ENCODE measurements at regions not wholly inside any gene's neighbourhood (a gene's known extent, or its start where the extent isn't known, plus 50 kb on each side); places are given as distances from the start of the nearest gene placed in this dataset.

DNA sequence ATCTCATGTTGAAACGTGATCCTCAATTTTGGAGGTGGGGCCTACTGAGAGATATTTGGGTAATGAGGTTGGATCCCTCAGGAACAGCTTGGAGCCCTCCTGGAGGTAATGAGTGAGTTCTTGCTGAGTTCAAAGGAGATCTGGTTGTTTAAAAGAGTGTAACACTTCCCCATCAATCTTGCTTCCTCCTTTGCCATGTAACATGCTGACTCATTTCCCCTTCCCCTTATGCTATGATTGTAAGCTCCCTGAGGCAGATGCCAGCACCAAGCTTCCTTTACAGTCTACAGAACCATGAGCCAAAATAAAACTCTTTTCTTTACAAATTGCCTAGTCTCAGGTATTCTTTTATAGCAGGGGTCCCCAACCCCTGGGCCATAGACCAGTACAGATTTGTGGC lies 352.3 kb downstream of the SLCO4C1 start:
- H3K4me3 ChIP-seq (ENCODE audit: low read depth, low read length) = no peak overlapping the region
- 58% methylated on average over 1 of the region's 1 CpG for WGBS
- no peak for DNase-seq (ENCODE audit: extremely low spot score)
- no peaks in the 10 kb centered on the region for H3K36me3 ChIP-seq (ENCODE audit: insufficient read depth)
- H3K27ac ChIP-seq (ENCODE audit: low read depth) = no peak overlapping the region
- H3K4me1 ChIP-seq (ENCODE audit: insufficient read depth) = no peaks in the 10 kb centered on the region

DNA sequence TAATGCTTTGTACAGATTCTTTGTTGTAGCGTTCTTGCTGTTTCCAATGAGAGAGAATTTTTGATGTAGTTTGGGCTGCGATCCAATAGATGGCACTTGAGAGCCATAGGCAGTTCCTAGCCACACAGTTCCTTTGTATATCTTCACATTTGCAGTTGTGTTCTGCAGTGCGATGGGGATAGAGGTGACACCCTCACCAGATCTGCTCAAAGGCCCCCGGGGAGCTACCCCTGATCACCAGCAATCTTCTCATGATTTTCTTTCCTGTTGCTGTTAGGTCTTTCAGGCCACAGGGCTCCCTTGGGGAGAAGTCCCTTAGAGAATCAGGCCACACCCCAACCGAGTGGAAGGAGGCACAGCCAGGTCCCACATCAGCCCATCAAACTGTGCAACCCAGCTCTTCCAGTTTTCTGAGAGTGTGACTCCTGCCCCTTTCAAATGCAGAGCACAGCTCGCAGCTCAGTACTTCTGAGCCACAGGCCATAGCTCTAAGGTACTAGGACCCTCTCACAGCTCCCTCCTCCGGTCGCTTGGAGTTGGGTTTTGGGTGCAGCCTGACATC lies 353.7 kb downstream of the SLCO4C1 start:
- 48% methylated on average over 8 of the region's 8 CpGs for WGBS
- DNase-seq (ENCODE audit: extremely low spot score) = no peak
- Histone ChIP-seq H3K4me1 (ENCODE audit: insufficient read depth) (no peaks in the 10 kb centered on the region), H3K27ac (ENCODE audit: low read depth) (no peak overlapping the region), H3K4me3 (ENCODE audit: low read depth, low read length) (no peak overlapping the region), H3K36me3 (ENCODE audit: insufficient read depth) (no peaks in the 10 kb centered on the region)

DNA sequence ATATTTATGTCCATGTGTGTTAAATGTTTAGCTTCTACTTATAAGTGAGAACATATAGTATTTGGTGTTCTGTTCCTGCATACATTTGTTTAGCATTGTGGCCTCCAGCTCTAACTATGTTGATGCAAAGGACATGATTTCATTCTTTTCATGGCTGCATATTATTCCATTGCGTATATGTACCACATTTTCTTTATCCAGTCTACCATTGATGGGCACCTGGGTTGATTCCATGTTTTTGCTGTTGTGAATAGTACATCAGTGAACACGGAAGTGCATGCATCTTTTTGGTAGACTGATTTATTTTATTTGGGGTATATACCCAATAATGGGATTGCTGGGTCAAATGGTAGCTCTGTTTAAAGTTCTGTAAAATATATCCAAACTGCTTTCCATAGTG lies 359.0 kb downstream of the SLCO4C1 start:
- DNase-seq (ENCODE audit: extremely low spot score) = no peak
- H3K36me3 ChIP-seq (ENCODE audit: insufficient read depth) = no peaks in the 10 kb centered on the region
- no peaks in the 10 kb centered on the region for H3K4me1 ChIP-seq (ENCODE audit: insufficient read depth)
- no peak overlapping the region for H3K4me3 ChIP-seq (ENCODE audit: low read depth, low read length)
- no peak overlapping the region for H3K27ac ChIP-seq (ENCODE audit: low read depth)
- WGBS = 93% methylated on average over 2 of the region's 2 CpGs

DNA sequence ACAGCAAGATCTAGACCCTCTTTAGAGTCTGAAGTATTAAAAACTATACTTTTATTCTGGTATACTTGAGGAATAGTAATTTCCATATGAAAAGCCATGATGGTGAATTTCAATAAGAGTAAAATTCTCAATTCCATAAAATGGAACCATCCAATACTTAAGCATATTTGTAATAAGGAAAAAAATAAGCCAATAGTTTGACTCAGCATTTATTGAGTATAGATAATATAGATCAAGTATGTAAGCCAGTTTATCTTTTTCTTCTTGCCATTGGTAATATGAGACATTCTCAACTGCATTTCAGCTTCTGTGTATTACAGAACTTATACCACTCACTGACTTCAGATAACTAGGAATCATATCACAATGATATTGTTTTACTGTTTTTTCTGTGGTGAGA lies 361.0 kb downstream of the SLCO4C1 start:
- no peak overlapping the region for H3K27ac ChIP-seq (ENCODE audit: low read depth)
- DNase-seq (ENCODE audit: extremely low spot score) = no peak
- no peaks in the 10 kb centered on the region for H3K36me3 ChIP-seq (ENCODE audit: insufficient read depth)
- no peak overlapping the region for H3K4me3 ChIP-seq (ENCODE audit: low read depth, low read length)
- H3K4me1 ChIP-seq (ENCODE audit: insufficient read depth) = no peaks in the 10 kb centered on the region

DNA sequence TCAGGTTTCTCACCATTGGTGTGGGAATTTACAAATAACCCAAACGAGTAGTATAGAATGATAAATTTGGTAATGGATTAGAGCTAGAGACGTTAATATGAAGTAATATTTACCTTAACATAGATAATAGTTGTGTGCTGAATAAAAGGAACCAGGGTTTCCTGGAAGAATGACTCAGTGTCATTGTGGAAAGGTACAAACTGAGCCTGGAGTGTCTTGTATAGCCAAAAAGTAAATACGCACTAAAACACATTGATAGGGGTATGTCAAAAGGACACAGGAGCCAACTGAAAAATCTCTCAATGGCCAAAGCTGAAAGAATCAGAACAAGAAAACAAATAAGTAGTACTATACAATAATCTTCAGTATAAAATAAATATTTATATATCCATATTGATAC lies 363.5 kb downstream of the SLCO4C1 start:
- no peaks in the 10 kb centered on the region for H3K36me3 ChIP-seq (ENCODE audit: insufficient read depth)
- no peaks in the 10 kb centered on the region for H3K4me1 ChIP-seq (ENCODE audit: insufficient read depth)
- 55% methylated on average over 3 of the region's 3 CpGs for WGBS
- DNase-seq (ENCODE audit: extremely low spot score) = no peak
- H3K27ac ChIP-seq (ENCODE audit: low read depth) = no peak overlapping the region
- H3K4me3 ChIP-seq (ENCODE audit: low read depth, low read length) = no peak overlapping the region

DNA sequence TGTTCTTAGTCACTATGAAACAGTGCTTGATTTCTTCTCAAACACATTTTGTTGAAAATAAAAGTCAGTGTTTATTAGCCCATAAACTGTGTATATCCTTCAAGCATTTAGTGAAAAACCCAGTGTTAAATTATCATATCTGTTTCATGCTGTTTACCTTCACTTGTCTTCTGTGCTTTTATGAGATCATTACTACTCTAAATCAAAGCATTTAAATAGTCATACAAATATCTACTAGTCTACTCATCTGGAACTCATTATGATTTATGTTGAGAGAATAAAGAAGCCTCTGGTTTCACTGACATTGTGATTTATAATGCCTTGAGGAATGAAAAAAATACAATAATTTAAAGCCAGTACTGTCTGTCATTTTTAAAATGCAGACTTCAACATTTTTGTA lies 366.5 kb downstream of the SLCO4C1 start:
- Histone ChIP-seq H3K36me3 (ENCODE audit: insufficient read depth) (no peaks in the 10 kb centered on the region), H3K4me3 (ENCODE audit: low read depth, low read length) (no peak overlapping the region), H3K27ac (ENCODE audit: low read depth) (no peak overlapping the region), H3K4me1 (ENCODE audit: insufficient read depth) (no peaks in the 10 kb centered on the region)
- no peak for DNase-seq (ENCODE audit: extremely low spot score)

DNA sequence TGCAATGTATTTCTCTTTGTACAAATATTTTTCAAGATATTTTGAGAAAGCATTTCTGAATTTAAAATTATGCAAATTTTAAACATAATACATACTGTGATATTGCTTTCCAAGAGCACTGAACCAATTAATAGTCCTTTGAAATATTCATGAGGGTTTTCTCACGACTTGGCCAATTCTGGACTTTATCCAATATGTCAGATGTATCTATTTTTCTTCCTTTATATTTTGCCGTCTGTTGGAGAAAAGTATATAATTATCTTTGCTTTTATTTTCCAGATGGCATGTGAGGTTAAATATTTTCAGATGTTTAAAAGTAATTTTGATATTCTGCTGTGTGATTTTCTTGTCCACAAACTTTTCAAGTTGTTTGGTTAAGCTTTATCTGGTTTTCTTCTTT lies 378.9 kb downstream of the SLCO4C1 start:
- no peak for DNase-seq (ENCODE audit: extremely low spot score)
- WGBS = 43% methylated on average over 2 of the region's 2 CpGs
- no peak overlapping the region for H3K27ac ChIP-seq (ENCODE audit: low read depth)

DNA sequence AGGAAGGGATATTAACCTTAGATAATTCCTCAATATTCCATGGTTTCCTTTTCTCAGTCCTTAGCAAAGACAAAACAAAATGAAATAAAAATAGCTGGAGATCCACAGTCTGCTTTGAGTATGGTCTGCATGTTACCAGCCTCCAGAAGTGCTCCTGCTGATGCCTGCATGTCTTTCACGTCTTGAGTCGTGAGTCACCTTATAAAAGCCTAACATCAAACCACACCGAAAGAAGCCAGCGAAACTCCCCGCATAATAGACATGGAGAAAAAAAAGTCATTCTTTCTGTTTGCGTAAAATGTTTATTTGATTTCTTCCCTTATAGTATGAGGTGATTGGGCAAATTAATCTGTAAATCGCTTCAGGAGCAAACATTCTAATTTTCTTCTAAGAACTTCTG lies 380.5 kb downstream of the SLCO4C1 start:
- Histone ChIP-seq H3K4me1 (ENCODE audit: insufficient read depth) (no peaks in the 10 kb centered on the region), H3K36me3 (ENCODE audit: insufficient read depth) (no peaks in the 10 kb centered on the region), H3K4me3 (ENCODE audit: low read depth, low read length) (no peak overlapping the region), H3K27ac (ENCODE audit: low read depth) (no peak overlapping the region)
- 37% methylated on average over 7 of the region's 7 CpGs for WGBS
- DNase-seq (ENCODE audit: extremely low spot score) = no peak

More for the DNA sequence above, 378.9 kb downstream of the SLCO4C1 start:
- no peak overlapping the region for H3K4me3 ChIP-seq (ENCODE audit: low read depth, low read length)
- no peaks in the 10 kb centered on the region for H3K4me1 ChIP-seq (ENCODE audit: insufficient read depth)
- H3K36me3 ChIP-seq (ENCODE audit: insufficient read depth) = no peaks in the 10 kb centered on the region

DNA sequence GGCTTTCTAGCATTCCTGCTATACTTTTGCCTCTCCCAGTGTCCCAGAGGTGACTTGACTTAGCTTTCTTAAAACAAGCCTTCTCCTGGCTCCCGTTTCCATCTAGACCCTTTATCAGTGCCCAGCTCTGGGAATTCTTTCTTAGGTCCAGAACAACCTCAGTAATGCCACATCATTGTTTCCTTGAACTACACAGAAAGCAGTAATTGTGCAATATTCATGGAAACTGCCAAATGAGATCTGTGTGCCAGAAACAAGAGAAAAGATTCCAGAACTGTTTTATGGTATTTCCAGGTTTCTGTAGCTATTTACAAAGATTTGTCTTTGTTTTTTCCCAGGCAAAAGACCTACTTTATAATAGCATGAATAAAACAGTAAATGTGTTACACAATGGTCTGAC lies 391.3 kb downstream of the SLCO4C1 start:
- H3K4me1 ChIP-seq (ENCODE audit: insufficient read depth) = no peaks in the 10 kb centered on the region
- no peak overlapping the region for H3K27ac ChIP-seq (ENCODE audit: low read depth)
- H3K36me3 ChIP-seq (ENCODE audit: insufficient read depth) = no peaks in the 10 kb centered on the region
- no peak for DNase-seq (ENCODE audit: extremely low spot score)
- WGBS = 49% methylated on average over 1 of the region's 1 CpG
- no peak overlapping the region for H3K4me3 ChIP-seq (ENCODE audit: low read depth, low read length)

DNA sequence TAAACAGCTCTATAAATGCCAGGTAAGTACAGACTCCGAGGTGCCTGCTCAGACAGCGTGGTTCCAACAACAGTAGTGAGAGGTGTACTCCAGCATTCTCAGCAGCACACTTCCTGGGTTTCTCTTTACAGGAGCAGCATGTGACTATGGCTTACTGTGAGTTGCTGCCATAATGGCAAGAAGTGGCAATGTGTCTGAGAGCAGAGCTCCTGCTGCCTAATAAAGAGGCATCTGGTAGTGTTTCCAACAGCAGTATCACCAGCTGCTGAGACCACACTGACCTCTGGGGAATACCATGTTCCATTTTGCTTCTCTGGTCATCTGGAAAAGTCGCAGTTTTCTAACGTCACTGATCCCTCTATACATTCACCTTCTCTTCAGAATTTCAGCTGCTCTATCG lies 398.2 kb downstream of the SLCO4C1 start:
- 67% methylated on average over 5 of the region's 5 CpGs for WGBS
- Histone ChIP-seq H3K27ac (ENCODE audit: low read depth) (no peak overlapping the region), H3K36me3 (ENCODE audit: insufficient read depth) (no peaks in the 10 kb centered on the region), H3K4me1 (ENCODE audit: insufficient read depth) (no peaks in the 10 kb centered on the region), H3K4me3 (ENCODE audit: low read depth, low read length) (no peak overlapping the region)
- DNase-seq (ENCODE audit: extremely low spot score) = no peak

DNA sequence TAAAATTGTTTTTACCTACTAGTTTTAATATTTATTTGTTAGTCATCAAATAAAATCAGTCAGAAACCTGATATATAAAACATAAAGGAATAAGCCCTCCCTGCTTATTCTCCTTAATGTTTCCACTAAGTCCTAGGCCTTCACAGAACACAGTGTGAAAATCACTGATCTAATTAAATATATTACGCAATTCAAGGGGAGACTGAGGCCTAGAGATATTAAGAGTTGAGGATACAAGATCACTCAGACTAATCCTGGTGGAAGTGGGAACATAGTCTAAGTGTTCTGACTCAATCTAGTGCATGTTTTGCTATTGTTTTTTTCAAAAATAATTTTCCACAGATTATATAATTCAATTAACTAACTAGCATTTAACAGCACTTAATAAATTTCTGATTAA lies 401.1 kb downstream of the SLCO4C1 start:
- no peak for DNase-seq (ENCODE audit: extremely low spot score)
- no peak overlapping the region for H3K27ac ChIP-seq (ENCODE audit: low read depth)
- WGBS = 98% methylated on average over 1 of the region's 1 CpG
- H3K36me3 ChIP-seq (ENCODE audit: insufficient read depth) = no peaks in the 10 kb centered on the region
- H3K4me1 ChIP-seq (ENCODE audit: insufficient read depth) = no peaks in the 10 kb centered on the region
- H3K4me3 ChIP-seq (ENCODE audit: low read depth, low read length) = no peak overlapping the region

DNA sequence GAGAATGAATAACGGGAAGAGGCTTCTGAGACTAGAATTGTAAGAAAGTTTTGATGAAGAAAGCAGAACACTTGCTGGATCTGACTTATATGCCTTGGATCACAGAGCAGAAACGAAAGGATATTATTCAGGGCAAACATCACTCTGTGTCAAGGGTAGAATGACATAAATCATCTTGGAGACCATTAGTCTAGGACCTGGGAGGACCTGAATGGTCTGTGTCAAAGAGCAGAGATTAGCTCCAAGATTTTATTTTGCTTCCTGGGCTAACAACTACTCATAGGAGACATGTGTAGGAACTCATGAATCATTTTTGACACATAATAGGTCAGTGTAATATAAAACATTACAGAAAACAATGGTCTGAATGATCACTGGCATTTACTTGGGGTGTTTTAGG lies 417.9 kb downstream of the SLCO4C1 start:
- 58% methylated on average over 2 of the region's 2 CpGs for WGBS
- no peaks in the 10 kb centered on the region for H3K4me1 ChIP-seq (ENCODE audit: insufficient read depth)
- H3K27ac ChIP-seq (ENCODE audit: low read depth) = no peak overlapping the region
- no peaks in the 10 kb centered on the region for H3K36me3 ChIP-seq (ENCODE audit: insufficient read depth)
- H3K4me3 ChIP-seq (ENCODE audit: low read depth, low read length) = no peak overlapping the region
- DNase-seq (ENCODE audit: extremely low spot score) = no peak

DNA sequence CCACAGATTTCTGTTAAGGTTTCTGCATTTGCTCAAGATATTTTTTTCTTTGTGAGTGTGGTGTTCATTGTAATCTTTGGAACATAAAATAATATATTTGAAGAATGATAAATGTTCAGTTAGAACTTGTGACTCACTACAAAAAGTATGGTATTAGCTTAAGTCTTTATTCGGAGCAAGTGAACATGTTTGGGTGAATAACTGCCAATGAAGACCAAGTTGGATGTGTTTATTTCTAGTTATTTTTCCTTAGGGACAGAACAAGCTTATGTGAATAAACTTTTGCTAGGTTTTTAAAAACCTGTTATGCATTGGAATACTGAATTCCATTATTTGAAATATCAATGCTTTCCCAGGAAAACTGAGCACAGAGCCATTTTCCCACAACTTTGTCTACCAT lies 418.6 kb downstream of the SLCO4C1 start:
- H3K4me1 ChIP-seq (ENCODE audit: insufficient read depth) = no peaks in the 10 kb centered on the region
- DNase-seq (ENCODE audit: extremely low spot score) = no peak
- no peaks in the 10 kb centered on the region for H3K36me3 ChIP-seq (ENCODE audit: insufficient read depth)
- no peak overlapping the region for H3K4me3 ChIP-seq (ENCODE audit: low read depth, low read length)
- 38% methylated on average over 1 of the region's 1 CpG for WGBS
- no peak overlapping the region for H3K27ac ChIP-seq (ENCODE audit: low read depth)

DNA sequence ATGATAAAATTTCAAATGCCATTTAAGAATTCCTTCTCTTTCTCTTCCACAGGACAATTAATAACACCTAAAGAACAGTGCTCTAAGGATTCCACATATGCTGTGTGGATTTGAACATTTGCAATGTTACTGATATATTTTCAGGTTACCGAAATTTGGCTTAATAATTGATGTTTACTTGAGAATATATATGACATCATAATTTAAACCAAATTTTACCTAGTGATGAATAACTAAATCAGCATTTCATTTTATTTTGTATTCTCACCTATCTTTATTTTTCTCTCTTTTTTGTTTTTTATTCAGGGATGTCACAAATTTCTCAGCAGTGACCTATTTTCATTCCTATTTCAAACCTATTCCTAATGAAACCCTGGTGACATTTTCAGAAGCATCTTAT lies 429.6 kb downstream of the SLCO4C1 start:
- Histone ChIP-seq H3K27ac (ENCODE audit: low read depth) (no peak overlapping the region), H3K4me3 (ENCODE audit: low read depth, low read length) (no peak overlapping the region), H3K36me3 (ENCODE audit: insufficient read depth) (no peaks in the 10 kb centered on the region), H3K4me1 (ENCODE audit: insufficient read depth) (no peaks in the 10 kb centered on the region)
- 94% methylated on average over 1 of the region's 1 CpG for WGBS
- no peak for DNase-seq (ENCODE audit: extremely low spot score)

DNA sequence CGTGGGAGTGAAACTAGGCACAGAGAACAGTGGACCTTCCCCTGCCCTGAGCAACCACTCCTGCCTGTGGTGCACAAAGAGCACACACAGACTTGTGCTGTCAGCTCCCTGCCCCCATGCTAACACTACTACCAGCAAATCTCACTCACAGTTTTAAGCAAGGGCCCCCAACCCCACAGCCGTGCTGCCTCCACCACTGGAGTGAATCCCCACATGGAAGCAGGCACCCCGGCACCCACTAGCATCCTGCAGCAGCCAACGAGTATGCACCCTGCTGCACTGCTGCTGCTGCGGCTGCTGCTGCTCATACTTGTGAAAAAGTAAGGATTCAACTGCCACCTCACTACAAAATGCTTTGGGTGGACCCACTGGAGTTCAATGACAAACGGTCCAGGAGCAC lies 435.5 kb downstream of the SLCO4C1 start:
- no peak for DNase-seq (ENCODE audit: extremely low spot score)
- Histone ChIP-seq H3K4me3 (ENCODE audit: low read depth, low read length) (no peak overlapping the region), H3K4me1 (ENCODE audit: insufficient read depth) (no peaks in the 10 kb centered on the region), H3K36me3 (ENCODE audit: insufficient read depth) (no peaks in the 10 kb centered on the region), H3K27ac (ENCODE audit: low read depth) (no peak overlapping the region)
- WGBS = 84% methylated on average over 6 of the region's 6 CpGs

Data from urinary bladder (tissue), 3 donors.